Choroid plexus epithelial cell (primary cell): ENCODE measurements at regions not wholly inside any gene's neighbourhood (a gene's known extent, or its start where the extent isn't known, plus 50 kb on each side); places are given as distances from the start of the nearest gene placed in this dataset.
"Not testable (repeated sequence)": the region's sequence is repeated elsewhere in the genome, so short reads cannot be mapped to it uniquely, and the experiment has no call there.

Experiments
- DNase-seq: peaks from one replicate; pipeline ENCODE4 v3.0.0-alpha.2; 2010; ENCODE audit warnings: low read depth
- H3K4me3 ChIP-seq: 2 replicates; pipeline ENCODE4 v1.5.1; 2011; ENCODE audit warnings: low read depth, mild to moderate bottlenecking, control low read depth, low read length, moderate library complexity
- CTCF ChIP-seq: conservative IDR thresholded peaks from 2 replicates; pipeline ENCODE4 v1.5.1; 2011; ENCODE audit warnings: low read depth, mild to moderate bottlenecking, control low read depth, inconsistent platforms, low read length, moderate library complexity

GRCh38 chr6:112606656-112607435 is 259.7 kb downstream of the RFPL4B start:
- TF ChIP-seq CTCF = no peak
- DNase-seq = peak; percentile 30
- H3K4me3 ChIP-seq = no peak overlapping the region

DNA sequence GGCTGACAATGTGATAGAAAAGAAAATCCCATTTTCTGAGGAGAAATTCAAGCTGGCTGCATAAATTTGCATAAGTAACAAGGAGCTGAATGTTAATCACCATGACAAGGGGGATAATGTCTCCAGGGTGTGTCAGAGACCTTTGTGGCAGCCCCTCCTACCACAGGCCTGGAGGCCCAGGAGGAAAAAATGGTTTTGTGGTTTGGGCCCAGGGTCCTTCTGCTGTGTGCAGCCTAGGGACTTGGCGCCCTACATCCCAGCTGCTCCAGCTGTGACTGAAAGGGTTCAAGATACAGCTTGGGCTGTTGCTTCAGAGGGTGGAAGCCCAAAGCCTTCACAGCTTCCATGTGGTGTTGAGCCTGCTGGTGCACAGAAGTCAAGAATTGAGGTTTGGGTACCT is 261.8 kb downstream of the RFPL4B start:
- not testable (repeated sequence) for DNase-seq, H3K4me3 ChIP-seq

DNA sequence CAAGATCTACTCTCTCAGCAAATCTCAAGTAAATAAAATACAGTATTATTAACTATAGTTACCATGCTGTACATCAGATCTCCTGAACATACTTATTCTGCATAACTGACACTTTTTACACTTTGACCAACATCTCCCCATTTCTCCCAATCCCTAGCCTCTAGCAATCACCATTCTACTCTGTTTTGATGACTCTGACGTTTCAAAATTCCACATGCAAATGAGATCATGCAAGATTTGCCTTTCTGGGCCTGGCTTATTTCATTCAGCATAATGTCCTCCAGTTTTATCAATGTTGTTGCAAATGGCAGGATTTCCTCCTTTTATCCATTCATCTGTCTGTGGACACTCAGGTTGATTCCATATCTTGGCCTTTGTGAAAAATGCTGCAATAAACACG is 266.3 kb downstream of the RFPL4B start:
- DNase-seq = no peak
- no peak for TF ChIP-seq CTCF

DNA sequence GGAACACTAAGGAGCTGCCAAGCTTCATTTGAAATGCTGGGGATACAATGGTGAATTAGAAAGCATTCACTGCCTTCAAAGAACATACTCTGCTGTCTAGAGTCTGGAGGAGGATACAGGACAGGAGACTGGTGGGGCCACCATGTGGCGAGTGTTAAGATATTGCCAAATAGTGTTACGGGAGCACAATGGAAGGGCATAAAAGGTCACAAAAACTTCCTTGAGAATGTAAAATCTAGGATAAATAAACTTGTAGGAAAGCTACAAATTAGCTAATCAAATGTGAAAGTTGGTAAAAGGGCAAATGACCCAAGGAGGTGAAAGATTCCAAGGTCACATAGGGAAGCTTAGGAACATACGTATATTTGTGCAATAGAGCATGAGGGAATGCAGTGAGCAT is 271.7 kb downstream of the RFPL4B start:
- peak; percentile 47 for DNase-seq
- peak; percentile 46 for TF ChIP-seq CTCF
- no peak overlapping the region for H3K4me3 ChIP-seq

More for the DNA sequence above, 266.3 kb downstream of the RFPL4B start:
- H3K4me3 ChIP-seq = no peak overlapping the region

DNA sequence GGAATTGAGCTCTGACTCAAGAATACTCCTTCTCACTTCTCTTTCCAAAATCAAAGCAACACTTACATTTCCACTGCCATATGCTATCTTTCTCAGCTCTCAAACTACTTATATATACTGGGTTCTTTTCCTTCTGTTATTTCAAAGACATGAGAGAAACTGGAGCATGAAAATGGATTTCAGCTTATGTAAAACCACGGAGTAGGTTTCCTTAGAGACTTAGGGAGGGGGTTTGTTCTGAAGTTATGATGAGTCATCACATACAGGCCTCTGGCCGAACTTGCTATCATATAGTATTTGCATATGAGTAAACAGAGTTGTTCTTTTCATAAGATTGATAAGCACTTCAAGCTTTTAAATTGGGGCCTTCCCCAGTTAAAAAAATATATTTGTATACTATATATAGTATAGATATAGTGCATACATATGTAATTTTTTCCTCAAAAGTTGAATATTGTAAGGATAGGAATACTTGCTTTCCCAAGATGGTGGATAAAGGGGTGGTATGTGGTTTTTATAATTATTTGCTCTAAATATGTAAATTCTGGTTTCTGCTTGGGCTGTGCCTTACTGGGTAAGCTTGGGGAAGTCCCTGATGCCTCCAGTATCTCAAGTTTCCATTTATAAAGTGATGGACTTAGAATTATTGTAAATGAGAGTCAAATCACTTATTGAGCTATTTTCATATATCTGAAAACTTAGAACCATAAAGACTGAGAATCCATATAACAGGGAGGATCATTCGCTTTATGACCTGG is 273.9 kb downstream of the RFPL4B start:
- H3K4me3 ChIP-seq = no peak overlapping the region
- DNase-seq = peak; percentile 80
- TF ChIP-seq CTCF = no peak

DNA sequence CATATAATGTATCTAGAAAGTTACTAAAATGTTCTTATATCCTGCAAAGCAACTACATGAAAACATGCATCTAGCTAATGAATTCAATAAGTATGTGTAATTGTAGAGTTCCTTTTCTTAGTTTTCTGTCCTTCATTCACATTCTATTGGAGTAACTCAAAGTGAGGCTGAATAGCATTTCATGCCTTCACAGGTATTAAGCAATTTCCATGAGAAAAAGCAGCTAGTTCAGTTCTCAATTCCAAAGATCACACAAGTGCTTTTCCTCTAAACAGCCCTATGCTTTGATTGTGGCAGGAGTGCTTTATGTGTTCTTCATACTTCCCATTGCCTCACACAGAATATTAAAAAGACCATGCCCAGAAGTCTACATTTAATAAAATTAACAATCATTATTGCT is 274.9 kb downstream of the RFPL4B start:
- TF ChIP-seq CTCF = no peak
- DNase-seq = peak; percentile 45
- H3K4me3 ChIP-seq = no peak overlapping the region

DNA sequence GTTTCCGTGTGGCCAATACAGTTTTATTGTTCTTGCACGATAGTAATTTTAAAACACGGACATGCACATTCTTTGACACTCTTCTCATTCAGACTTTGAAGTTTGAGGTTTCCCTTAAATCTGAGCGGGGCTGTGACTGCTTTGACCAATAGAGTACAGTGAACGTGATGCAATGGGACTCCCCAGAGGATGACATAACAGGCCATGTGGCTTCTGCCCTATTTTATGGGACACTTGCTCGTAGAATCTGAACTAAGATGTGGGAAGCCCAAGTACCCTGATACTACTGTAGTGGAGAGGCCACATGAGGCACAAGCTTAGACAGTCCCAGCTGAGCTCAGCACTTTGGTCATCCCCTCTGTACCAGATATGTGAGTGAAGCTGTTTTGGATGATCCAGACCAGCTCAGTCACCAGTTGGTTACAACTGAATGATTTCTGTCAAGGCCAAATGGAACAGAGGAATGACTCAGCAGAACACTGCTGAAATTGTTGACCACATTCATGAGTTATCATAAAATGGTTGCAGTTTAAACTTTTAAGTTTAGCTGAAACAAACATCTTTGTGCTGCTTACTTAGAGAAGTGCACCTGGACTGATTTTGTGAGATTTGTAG is 279.4 kb downstream of the RFPL4B start:
- DNase-seq = peak; percentile 68
- no peak overlapping the region for H3K4me3 ChIP-seq
- no peak for TF ChIP-seq CTCF
